ENCODE measurements at regions not wholly inside any gene's neighbourhood (a gene's known extent, or its start where the extent isn't known, plus 50 kb on each side); places are given as distances from the start of the nearest gene placed in this dataset.

DNA sequence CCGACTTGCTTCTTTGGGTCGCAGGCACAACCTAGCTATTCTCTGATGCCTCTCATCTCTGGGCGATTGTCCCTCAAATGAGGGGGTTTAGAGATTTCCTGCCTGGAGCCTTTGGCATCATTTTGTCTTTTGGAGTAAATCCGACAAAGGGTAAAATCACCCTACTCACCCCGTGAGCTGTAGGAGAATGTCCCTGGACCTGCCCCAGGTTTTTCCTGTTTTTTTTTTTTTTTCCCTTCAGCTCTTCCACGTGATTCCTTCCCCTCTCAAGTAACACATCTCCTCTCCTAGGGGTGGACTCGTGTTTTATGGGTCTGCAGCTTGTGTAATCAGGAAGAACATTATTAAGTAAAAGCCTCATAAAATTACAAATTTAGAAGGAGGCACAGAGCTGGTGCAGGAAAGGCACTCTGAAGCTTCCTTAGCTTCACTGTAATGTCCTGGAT, 128.4 kb upstream of the ZNF746 start:
- TF ChIP-seq EZH2 (IDR thresholded peaks at IDR 0.05; ENCODE audit: insufficient read depth, poor library complexity, severe bottlenecking) (no peak), EZH2phosphoT487 (IDR thresholded peaks at IDR 0.05; ENCODE audit: insufficient read depth, low read depth) (no peak)

Data from GM23248 (cell line).